GM19468 (cell line): ENCODE measurements at regions not wholly inside any gene's neighbourhood (a gene's known extent, or its start where the extent isn't known, plus 50 kb on each side); places are given as distances from the start of the nearest gene placed in this dataset.

Source experiments
- ATAC-seq: cut with Tn5 transposase; IDR thresholded peaks from one replicate; pipeline ENCODE4 v1.9.1; 2021; ENCODE audit warnings: mild to moderate bottlenecking, moderate library complexity, moderate number of reproducible peaks; ENCODE audit not compliant: unreplicated experiment; ENCODE audit errors: extremely low read depth

GRCh38 chr10:131847241-131847783 is 53.5 kb upstream of the PPP2R2D start:
- no peak for ATAC-seq

GRCh38 chr10:131848296-131848695 is 52.5 kb upstream of the PPP2R2D start:
- no peak for ATAC-seq

- ATAC-seq = no peak
These were observed 51.8 kb upstream of the PPP2R2D start for GRCh38 chr10:131848741-131849590.

- no peak for ATAC-seq
These were observed 51.0 kb upstream of the PPP2R2D start for GRCh38 chr10:131849591-131850382.

GRCh38 chr10:131850383-131850870 is 50.4 kb upstream of the PPP2R2D start:
- no peak for ATAC-seq
